HEK293 (cell line): ENCODE measurements at regions not wholly inside any gene's neighbourhood (a gene's known extent, or its start where the extent isn't known, plus 50 kb on each side); places are given as distances from the start of the nearest gene placed in this dataset.

Experiments used
- AEBP2 ChIP-seq: fragments of 450-650 bp; formaldehyde crosslinking; IDR thresholded peaks from 2 replicates; pipeline ENCODE4 v1.5.1; 2016; ENCODE audit warnings: missing biosample characterization, missing genetic modification characterization, borderline replicate concordance
- GLIS1 ChIP-seq: fragments of 450-650 bp; formaldehyde crosslinking; IDR thresholded peaks from 2 replicates; pipeline ENCODE4 v1.5.1; 2016; ENCODE audit warnings: missing biosample characterization, missing genetic modification characterization
- OVOL3 ChIP-seq: fragments of 450-650 bp; formaldehyde crosslinking; IDR thresholded peaks from 2 replicates; pipeline ENCODE4 v1.5.1; 2016; ENCODE audit warnings: missing biosample characterization, missing genetic modification characterization
- PRDM1 ChIP-seq: fragments of 450-650 bp; formaldehyde crosslinking; IDR thresholded peaks from 2 replicates; pipeline ENCODE4; 2016; ENCODE audit warnings: missing biosample characterization, missing genetic modification characterization
- PRDM10 ChIP-seq: fragments of 450-650 bp; formaldehyde crosslinking; IDR thresholded peaks from 2 replicates; pipeline ENCODE4 v1.5.1; 2016; ENCODE audit warnings: missing biosample characterization, missing genetic modification characterization
- PRDM2 ChIP-seq: fragments of 450-650 bp; formaldehyde crosslinking; IDR thresholded peaks from 2 replicates; pipeline ENCODE4 v1.5.1; 2016; ENCODE audit warnings: missing biosample characterization, missing genetic modification characterization, borderline replicate concordance
- SP3 ChIP-seq: fragments of 450-650 bp; formaldehyde crosslinking; IDR thresholded peaks from 2 replicates; pipeline ENCODE4 v1.5.1; 2016; ENCODE audit warnings: missing biosample characterization, missing genetic modification characterization
- TSHZ1 ChIP-seq: fragments of 450-650 bp; formaldehyde crosslinking; IDR thresholded peaks from 2 replicates; pipeline ENCODE4 v1.5.1; 2016; ENCODE audit warnings: missing biosample characterization, missing genetic modification characterization, borderline replicate concordance
- ZNF132 ChIP-seq: fragments of 450-650 bp; formaldehyde crosslinking; IDR thresholded peaks from 2 replicates; pipeline ENCODE4 v1.5.1; 2017; ENCODE audit warnings: missing biosample characterization, missing genetic modification characterization, borderline replicate concordance
- ZNF18 ChIP-seq: fragments of 450-650 bp; formaldehyde crosslinking; IDR thresholded peaks from 2 replicates; pipeline ENCODE4 v1.5.1; 2016; ENCODE audit warnings: missing biosample characterization, missing genetic modification characterization
- ZNF202 ChIP-seq: fragments of 450-650 bp; formaldehyde crosslinking; IDR thresholded peaks from 2 replicates; pipeline ENCODE4 v1.5.1; 2016; ENCODE audit warnings: missing biosample characterization, missing genetic modification characterization, borderline replicate concordance
- ZNF248 ChIP-seq: fragments of 450-650 bp; formaldehyde crosslinking; IDR thresholded peaks from 2 replicates; pipeline ENCODE4 v1.5.1; 2017; ENCODE audit warnings: missing biosample characterization, missing genetic modification characterization
- ZNF37A ChIP-seq: fragments of 450-650 bp; IDR thresholded peaks from 2 replicates; pipeline ENCODE4 v1.5.1; 2018; ENCODE audit warnings: missing biosample characterization, missing genetic modification characterization
- ZNF473 ChIP-seq: fragments of 450-650 bp; formaldehyde crosslinking; IDR thresholded peaks from 2 replicates; pipeline ENCODE4 v1.5.1; 2017; ENCODE audit warnings: missing biosample characterization, missing genetic modification characterization
- ZNF548 ChIP-seq: fragments of 450-650 bp; formaldehyde crosslinking; IDR thresholded peaks from 2 replicates; pipeline ENCODE4 v1.5.1; 2016; ENCODE audit warnings: missing biosample characterization, missing genetic modification characterization
- ZNF555 ChIP-seq: fragments of 450-650 bp; formaldehyde crosslinking; conservative IDR thresholded peaks from 2 replicates; pipeline ENCODE4 v1.5.1; 2017; ENCODE audit warnings: missing biosample characterization, mild to moderate bottlenecking, missing genetic modification characterization, inconsistent platforms
- ZNF692 ChIP-seq: fragments of 450-650 bp; formaldehyde crosslinking; IDR thresholded peaks from 2 replicates; pipeline ENCODE4 v1.5.1; 2016; ENCODE audit warnings: missing biosample characterization, missing genetic modification characterization
- ZNF776 ChIP-seq: fragments of 450-650 bp; formaldehyde crosslinking; IDR thresholded peaks from 2 replicates; pipeline ENCODE4 v1.5.0; 2017; ENCODE audit warnings: missing biosample characterization, missing genetic modification characterization, borderline replicate concordance
- ZNF837 ChIP-seq: fragments of 450-650 bp; formaldehyde crosslinking; IDR thresholded peaks from 2 replicates; pipeline ENCODE4 v1.5.1; 2016; ENCODE audit warnings: missing biosample characterization, missing genetic modification characterization
- ZSCAN18 ChIP-seq: fragments of 450-650 bp; formaldehyde crosslinking; IDR thresholded peaks from 2 replicates; pipeline ENCODE4 v1.5.1; 2016; ENCODE audit warnings: missing biosample characterization, missing genetic modification characterization

- no peak for TF ChIP-seq PRDM2 (tag by site-specific recombination)
- TF ChIP-seq ZNF555 (tag by site-specific recombination), result no peak
- TF ChIP-seq ZNF248 (tag by site-specific recombination), result no peak
- no peak for TF ChIP-seq ZNF837 (tag by site-specific recombination)
- no peak for TF ChIP-seq ZNF37A (tag by site-specific recombination)
- TF ChIP-seq ZNF18, result no peak
- TF ChIP-seq ZNF548 (tag by site-specific recombination), result no peak
- TF ChIP-seq TSHZ1, result no peak
- TF ChIP-seq ZNF202 (tag by site-specific recombination), result no peak
- TF ChIP-seq ZNF132 (tag by site-specific recombination), result no peak
- no peak for TF ChIP-seq ZSCAN18 (tag by site-specific recombination)
- TF ChIP-seq ZNF776 (tag by site-specific recombination), result no peak
- no peak for TF ChIP-seq AEBP2 (tag by site-specific recombination)
- TF ChIP-seq ZNF692, result peak; percentile 59
- TF ChIP-seq SP3, result no peak
- TF ChIP-seq PRDM10, result 0 out of 2 replicates have a peak, but pooled peaks have one; percentile 20
- no peak for TF ChIP-seq PRDM1 (tag by site-specific recombination)
- no peak for TF ChIP-seq ZNF473 (tag by site-specific recombination)
- 0 out of 2 replicates have a peak, but pooled peaks have one; percentile 22 for TF ChIP-seq GLIS1
- no peak for TF ChIP-seq OVOL3 (tag by site-specific recombination)
Observed at GRCh38 chr18:50507120-50507590, 52.7 kb upstream of the MAPK4 start (continued).
